IMR-90 (cell line): ENCODE measurements at regions not wholly inside any gene's neighbourhood (a gene's known extent, or its start where the extent isn't known, plus 50 kb on each side); places are given as distances from the start of the nearest gene placed in this dataset.
A peak's percentile ranks its signal among the peaks of the same experiment; 100 is the strongest.

Source experiments
- ATAC-seq: fragments of 200-7000 bp; cut with Tn5 transposase; 2 replicates; pipeline ENCODE4 v1.9.1; 2020; ENCODE audit warnings: low read depth, mild to moderate bottlenecking, moderate library complexity
- BruUV-seq: library from RNA; stranded (reverse); fragments of 400-500 nt; replicated peaks from 2 replicates; lab custom pipeline; 2021; lab: Mats Ljungman, UMichigan
- CTCF ChIA-PET: fragments of 300-600 bp; formaldehyde crosslinking; extraction: SDS; loops from one replicate; lab custom pipeline; 2021; ENCODE audit warnings: antibody characterized with exemption; lab: Yijun Ruan, JAX
- POLR2A ChIA-PET: fragments of 300-600 bp; sonication (Branson Sonifier 250); formaldehyde crosslinking; loops from one replicate; lab custom pipeline; 2022; ENCODE audit warnings: antibody characterized with exemption; ENCODE audit not compliant: unreplicated experiment; lab: Charles Lee
- DNase-seq: peaks from one replicate; pipeline ENCODE4 v3.0.0; 2013
- H2AFZ ChIP-seq: replicated peaks from 2 replicates; pipeline ENCODE3; 2013; ENCODE audit warnings: low read length, mild to moderate bottlenecking; ENCODE audit not compliant: poor library complexity
- H2AK5ac ChIP-seq: 2 replicates; pipeline ENCODE4 v1.6.1; 2013; ENCODE audit warnings: low read depth, low read length, inconsistent platforms
- H2AK9ac ChIP-seq: replicated peaks from 2 replicates; pipeline ENCODE3; 2013; ENCODE audit warnings: mild to moderate bottlenecking, low read depth, low read length, moderate library complexity; ENCODE audit not compliant: poor library complexity
- H2BK120ac ChIP-seq: 2 replicates; pipeline ENCODE4 v1.6.1; 2013; ENCODE audit warnings: low read depth, low read length, inconsistent platforms
- H2BK15ac ChIP-seq: 3 replicates; pipeline ENCODE4 v1.6.1; 2013; ENCODE audit warnings: low read depth, low read length, inconsistent platforms
- H2BK20ac ChIP-seq: 2 replicates; pipeline ENCODE4 v1.6.1; 2013; ENCODE audit warnings: low read depth, mild to moderate bottlenecking, inconsistent platforms, low read length, moderate library complexity
- H2BK5ac ChIP-seq: 2 replicates; pipeline ENCODE4 v1.6.1; 2013; ENCODE audit warnings: mild to moderate bottlenecking, low read depth, low read length, inconsistent platforms; ENCODE audit not compliant: poor library complexity, severe bottlenecking
- H3K14ac ChIP-seq: replicated peaks from 2 replicates; pipeline ENCODE4 v1.6.1; 2013; ENCODE audit warnings: low read depth, low read length, inconsistent platforms
- H3K18ac ChIP-seq: 2 replicates; pipeline ENCODE4 v1.6.1; 2013; ENCODE audit warnings: low read depth, low read length, control low read depth
- H3K23ac ChIP-seq: 2 replicates; pipeline ENCODE4 v1.6.1; 2013; ENCODE audit warnings: low read depth, low read length, inconsistent platforms
- H3K27ac ChIP-seq: 2 replicates; pipeline ENCODE4 v1.5.1; 2013; ENCODE audit warnings: mild to moderate bottlenecking, control low read depth, low read length; ENCODE audit not compliant: insufficient read depth
- H3K27me3 ChIP-seq: 2 replicates; pipeline ENCODE4 v1.6.1; 2013; ENCODE audit warnings: low read length; ENCODE audit not compliant: control insufficient read depth, insufficient read depth
- H3K36me3 ChIP-seq: 2 replicates; pipeline ENCODE4 v1.6.1; 2013; ENCODE audit warnings: low read length, mixed read lengths; ENCODE audit not compliant: control insufficient read depth, insufficient read depth
- H3K4ac ChIP-seq: 2 replicates; pipeline ENCODE4 v1.6.1; 2013; ENCODE audit warnings: low read depth, low read length, inconsistent platforms
- H3K4me1 ChIP-seq: 2 replicates; pipeline ENCODE4 v1.6.1; 2013; ENCODE audit warnings: low read length, mixed read lengths; ENCODE audit not compliant: control insufficient read depth, insufficient read depth
- H3K4me2 ChIP-seq: 2 replicates; pipeline ENCODE4 v1.6.1; 2013; ENCODE audit warnings: low read depth, mild to moderate bottlenecking, control low read depth, low read length, moderate library complexity
- H3K4me3 ChIP-seq: 2 replicates; pipeline ENCODE4 v1.5.1; 2013; ENCODE audit warnings: low read depth, mild to moderate bottlenecking, control low read depth, low read length, moderate library complexity; ENCODE audit not compliant: insufficient read depth
- H3K56ac ChIP-seq: 2 replicates; pipeline ENCODE4 v1.6.1; 2013; ENCODE audit warnings: low read length, inconsistent platforms; ENCODE audit not compliant: insufficient read depth; ENCODE audit errors: extremely low read depth
- H3K79me1 ChIP-seq, 2 experiments: 2 replicates each; pipeline ENCODE4 v1.6.1; 2013; ENCODE audit warnings: low read length in 2 of 2, inconsistent platforms in 1 of 2, low read depth in 1 of 2
- H3K9ac ChIP-seq: 2 replicates; pipeline ENCODE4 v1.6.1; 2013; ENCODE audit warnings: low read depth, low read length, control low read depth
- H3K9me1 ChIP-seq: 2 replicates; pipeline ENCODE4 v1.6.1; 2013; ENCODE audit warnings: low read length, inconsistent platforms; ENCODE audit not compliant: insufficient read depth
- H3K9me3 ChIP-seq: 2 replicates; pipeline ENCODE4 v1.6.1; 2013; ENCODE audit warnings: low read length; ENCODE audit not compliant: control insufficient read depth, insufficient read depth
- H4K20me1 ChIP-seq: 2 replicates; pipeline ENCODE4 v1.6.1; 2013; ENCODE audit warnings: low read length, inconsistent platforms; ENCODE audit not compliant: insufficient read depth
- H4K5ac ChIP-seq: 2 replicates; pipeline ENCODE4 v1.6.1; 2013; ENCODE audit warnings: mild to moderate bottlenecking, low read depth, low read length, control low read depth
- H4K8ac ChIP-seq, 2 experiments: 2 replicates each; pipeline ENCODE4 v1.6.1; 2013; ENCODE audit warnings: low read depth in 2 of 2, low read length in 2 of 2, control low read depth in 1 of 2, inconsistent platforms in 1 of 2
- H4K91ac ChIP-seq: 2 replicates; pipeline ENCODE4 v1.6.1; 2013; ENCODE audit warnings: low read depth, low read length, inconsistent platforms; ENCODE audit not compliant: insufficient read depth
- CEBPB ChIP-seq: IDR thresholded peaks from 2 replicates; pipeline ENCODE4 v1.6.1; 2012; ENCODE audit warnings: low read depth, low read length, improper control_type of control experiment
- FOS ChIP-seq: fragments of 150-350 bp; IDR thresholded peaks from 2 replicates; pipeline ENCODE4 v1.6.1; 2016; ENCODE audit warnings: low read depth, low read length
- RAD21 ChIP-seq: IDR thresholded peaks from 2 replicates; pipeline ENCODE4 v1.6.1; 2012; ENCODE audit warnings: low read length, improper control_type of control experiment
- RFX5 ChIP-seq: IDR thresholded peaks from 2 replicates; pipeline ENCODE4 v1.8.0; 2012; ENCODE audit warnings: low read depth, mild to moderate bottlenecking, low read length, moderate library complexity
- SMC3 ChIP-seq: fragments of 150-350 bp; IDR thresholded peaks from 2 replicates; pipeline ENCODE4 v1.6.1; 2016; ENCODE audit warnings: low read depth, mild to moderate bottlenecking, antibody characterized with exemption, low read length, moderate library complexity
- WGBS, 2 experiments: methylation state at CpG; one replicate each; pipeline versions ENCODE4 v1.1.5 to v1.1.7; 2013; ENCODE audit warnings: missing lambda C conversion rate in 2 of 2; ENCODE audit not compliant: insufficient read length in 1 of 2; ENCODE audit errors: extremely low coverage in 2 of 2; 5-methylcytosine and 5-hydroxymethylcytosine counted together
- dilution Hi-C: fragments of 300-500 bp; cut with HindIII; formaldehyde crosslinking; loops from one replicate; pipeline ENCODE4 v1.14.3; 2018; ENCODE audit warnings: low sequenced_read_pairs; ENCODE audit not compliant: unreplicated experiment
- in situ Hi-C: fragments of 300-500 bp; cut with MboI; formaldehyde crosslinking; loops from 3 replicates; pipeline ENCODE4 v1.14.3; 2019; ENCODE audit warnings: low sequenced_read_pairs, inconsistent platforms, mixed read lengths
- intact Hi-C: fragments of 100-400 bp; cut with micrococcal nuclease; formaldehyde crosslinking; loops from 2 replicates; pipeline ENCODE4 v1.10.0; 2022
- TF ChIP-seq, protein P1 (sequence below): fragments of 150-350 bp; IDR thresholded peaks from 2 replicates; pipeline ENCODE4 v1.6.1; 2017; ENCODE audit warnings: mild to moderate bottlenecking, antibody characterized with exemption, low read length, low read depth
- TF ChIP-seq, protein P2 (sequence below): conservative IDR thresholded peaks from 2 replicates; pipeline ENCODE4 v1.5.1; 2012; ENCODE audit warnings: mild to moderate bottlenecking, low read depth, low read length, improper control_type of control experiment

DNA sequence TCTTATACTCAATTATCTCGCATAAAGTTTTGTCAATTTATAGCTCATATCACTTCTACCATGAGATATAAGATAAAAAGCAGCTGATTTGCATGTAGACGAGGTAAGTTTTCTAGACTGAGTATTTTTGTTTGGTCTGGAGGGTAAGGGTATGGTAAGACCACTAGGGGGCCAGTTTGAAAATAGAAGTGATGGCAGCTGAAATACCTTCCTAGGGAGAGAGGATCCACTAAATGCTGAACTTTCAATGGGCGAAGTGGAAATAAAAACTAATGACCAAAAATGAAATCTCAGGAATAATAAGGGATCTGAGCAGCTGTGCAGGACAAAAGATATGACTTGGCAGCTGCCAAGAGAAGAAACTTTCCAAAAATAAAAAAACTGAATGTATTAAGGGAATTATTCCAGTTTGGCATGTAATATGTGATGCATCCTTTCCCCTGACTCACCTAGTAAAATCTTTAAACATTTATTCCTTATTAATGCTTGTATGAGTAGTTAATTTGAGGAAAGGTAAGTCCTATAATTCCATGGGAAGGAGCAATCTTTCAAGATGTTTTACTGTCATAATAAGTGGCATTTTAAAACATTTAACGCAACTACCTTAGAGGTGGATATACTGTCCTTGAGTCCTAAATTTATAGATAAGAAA lies 754.5 kb downstream of the C12orf50 start:
- Histone ChIP-seq H2AFZ (no peak overlapping the region), H3K14ac (no peak overlapping the region), H2AK5ac (no peak overlapping the region), H3K36me3 (no peaks in the 10 kb centered on the region), H3K23ac (no peak overlapping the region), H2BK5ac (no peak overlapping the region), H2AK9ac (no peak overlapping the region), H3K56ac (no peak overlapping the region), H3K79me1 (no peaks in the 10 kb centered on the region), H3K4me3 (no peak overlapping the region), H4K20me1 (no peaks in the 10 kb centered on the region), H3K18ac (no peak overlapping the region), H4K8ac (no peak overlapping the region), H2BK20ac (no peak overlapping the region), H3K4me2 (no peak overlapping the region), H2BK15ac (no peak overlapping the region; the same call in 2 of the 3 replicates), H2BK120ac (no peak overlapping the region), H4K5ac (no peak overlapping the region), H3K9me3 (no peaks in the 10 kb centered on the region), H3K27me3 (no peaks in the 10 kb centered on the region), H3K4ac (no peak overlapping the region), H3K27ac (no peak overlapping the region), H3K9ac (no peak overlapping the region), H4K91ac (no peak overlapping the region), H3K4me1 (peaks cover 2% of the 10 kb centered on the region; the same call in 1 of the 2 replicates), H3K9me1 (peaks cover 3% of the 10 kb centered on the region; the same call in 1 of the 2 replicates)
- no TSS peak for BruUV-seq
- DNase-seq: peak; percentile 38
- dilution Hi-C loops: no loop called here
- ATAC-seq: peak; percentile 55; the same call in 1 of the 2 replicates
- intact Hi-C loops: loop anchor here (1.0 to 10.0 kb wide), 3 partner anchors 574 to 720 kb away; no protein-coding TSS in a partner anchor
- in situ Hi-C loops: no loop called here
- TF ChIP-seq RAD21 (peak; percentile 44), CEBPB (no peak), FOS (no peak), RFX5 (no peak), SMC3 (peak; percentile 40)
- TF ChIP-seq, protein P1, sequence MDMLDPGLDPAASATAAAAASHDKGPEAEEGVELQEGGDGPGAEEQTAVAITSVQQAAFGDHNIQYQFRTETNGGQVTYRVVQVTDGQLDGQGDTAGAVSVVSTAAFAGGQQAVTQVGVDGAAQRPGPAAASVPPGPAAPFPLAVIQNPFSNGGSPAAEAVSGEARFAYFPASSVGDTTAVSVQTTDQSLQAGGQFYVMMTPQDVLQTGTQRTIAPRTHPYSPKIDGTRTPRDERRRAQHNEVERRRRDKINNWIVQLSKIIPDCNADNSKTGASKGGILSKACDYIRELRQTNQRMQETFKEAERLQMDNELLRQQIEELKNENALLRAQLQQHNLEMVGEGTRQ: no peak
- TF ChIP-seq, protein P2, sequence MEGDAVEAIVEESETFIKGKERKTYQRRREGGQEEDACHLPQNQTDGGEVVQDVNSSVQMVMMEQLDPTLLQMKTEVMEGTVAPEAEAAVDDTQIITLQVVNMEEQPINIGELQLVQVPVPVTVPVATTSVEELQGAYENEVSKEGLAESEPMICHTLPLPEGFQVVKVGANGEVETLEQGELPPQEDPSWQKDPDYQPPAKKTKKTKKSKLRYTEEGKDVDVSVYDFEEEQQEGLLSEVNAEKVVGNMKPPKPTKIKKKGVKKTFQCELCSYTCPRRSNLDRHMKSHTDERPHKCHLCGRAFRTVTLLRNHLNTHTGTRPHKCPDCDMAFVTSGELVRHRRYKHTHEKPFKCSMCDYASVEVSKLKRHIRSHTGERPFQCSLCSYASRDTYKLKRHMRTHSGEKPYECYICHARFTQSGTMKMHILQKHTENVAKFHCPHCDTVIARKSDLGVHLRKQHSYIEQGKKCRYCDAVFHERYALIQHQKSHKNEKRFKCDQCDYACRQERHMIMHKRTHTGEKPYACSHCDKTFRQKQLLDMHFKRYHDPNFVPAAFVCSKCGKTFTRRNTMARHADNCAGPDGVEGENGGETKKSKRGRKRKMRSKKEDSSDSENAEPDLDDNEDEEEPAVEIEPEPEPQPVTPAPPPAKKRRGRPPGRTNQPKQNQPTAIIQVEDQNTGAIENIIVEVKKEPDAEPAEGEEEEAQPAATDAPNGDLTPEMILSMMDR: peak; percentile 45
- ChIA-PET CTCF (interaction anchor here (0.8 to 1.5 kb wide), 2 partner anchors 9 to 14 kb away, joined by 3 to 9 read pairs; no protein-coding TSS in a partner anchor), POLR2A (interaction anchor here (0.8 kb wide), 1 partner anchor 345 kb away, joined by 4 read pairs; no protein-coding TSS in a partner anchor)
- WGBS, 2 experiments: no CpG with 5 or more reads among the region's 4 CpGs
